ENCODE measurements at regions not wholly inside any gene's neighbourhood (a gene's known extent, or its start where the extent isn't known, plus 50 kb on each side); places are given as distances from the start of the nearest gene placed in this dataset.

DNA sequence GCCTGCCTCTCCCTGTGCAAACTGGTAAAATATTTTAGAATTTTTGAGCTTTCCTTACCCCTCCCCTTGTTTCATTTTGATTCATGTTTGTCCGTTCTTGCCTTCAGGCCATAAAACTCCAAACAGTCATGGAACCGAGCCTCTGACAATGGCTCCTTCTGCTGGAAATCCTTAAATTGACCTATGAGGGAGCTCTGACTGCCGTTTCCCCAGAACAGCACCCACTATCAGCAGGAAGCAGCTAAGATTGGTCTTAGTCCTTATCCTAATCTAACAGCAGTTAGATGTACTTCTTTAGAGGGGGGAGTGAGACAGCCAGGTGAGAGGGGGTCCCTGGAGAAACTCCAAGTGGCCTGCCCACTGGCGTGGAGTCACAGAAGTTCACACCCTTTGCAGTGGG, 106.7 kb downstream of the FAM174A start:
- H3K9me3 ChIP-seq (ENCODE audit: insufficient read depth, low read depth, low read length), result no peaks in the 10 kb centered on the region
- no peaks in the 10 kb centered on the region for H4K20me1 ChIP-seq (ENCODE audit: insufficient read depth, low read length, poor library complexity, severe bottlenecking)
- H3K4me2 ChIP-seq (ENCODE audit: low read depth, low read length, poor library complexity, severe bottlenecking), result no peak overlapping the region
- no peak overlapping the region for H3K9ac ChIP-seq (ENCODE audit: low read depth, low read length, poor library complexity, severe bottlenecking)
- TF ChIP-seq EZH2phosphoT487 (IDR thresholded peaks at IDR 0.05; ENCODE audit: borderline replicate concordance), result no peak
- TF ChIP-seq, protein P1, sequence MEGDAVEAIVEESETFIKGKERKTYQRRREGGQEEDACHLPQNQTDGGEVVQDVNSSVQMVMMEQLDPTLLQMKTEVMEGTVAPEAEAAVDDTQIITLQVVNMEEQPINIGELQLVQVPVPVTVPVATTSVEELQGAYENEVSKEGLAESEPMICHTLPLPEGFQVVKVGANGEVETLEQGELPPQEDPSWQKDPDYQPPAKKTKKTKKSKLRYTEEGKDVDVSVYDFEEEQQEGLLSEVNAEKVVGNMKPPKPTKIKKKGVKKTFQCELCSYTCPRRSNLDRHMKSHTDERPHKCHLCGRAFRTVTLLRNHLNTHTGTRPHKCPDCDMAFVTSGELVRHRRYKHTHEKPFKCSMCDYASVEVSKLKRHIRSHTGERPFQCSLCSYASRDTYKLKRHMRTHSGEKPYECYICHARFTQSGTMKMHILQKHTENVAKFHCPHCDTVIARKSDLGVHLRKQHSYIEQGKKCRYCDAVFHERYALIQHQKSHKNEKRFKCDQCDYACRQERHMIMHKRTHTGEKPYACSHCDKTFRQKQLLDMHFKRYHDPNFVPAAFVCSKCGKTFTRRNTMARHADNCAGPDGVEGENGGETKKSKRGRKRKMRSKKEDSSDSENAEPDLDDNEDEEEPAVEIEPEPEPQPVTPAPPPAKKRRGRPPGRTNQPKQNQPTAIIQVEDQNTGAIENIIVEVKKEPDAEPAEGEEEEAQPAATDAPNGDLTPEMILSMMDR (conservative IDR thresholded peaks at IDR 0.05; ENCODE audit: low read length), result no peak
- no peaks in the 10 kb centered on the region for H3K4me1 ChIP-seq (ENCODE audit: insufficient read depth, low read length, poor library complexity, severe bottlenecking)
- H3K79me2 ChIP-seq (ENCODE audit: insufficient read depth, low read length), result no peaks in the 10 kb centered on the region
- H3K9me2 ChIP-seq (replicated peaks; ENCODE audit: low read depth, low read length), result no peaks in the 10 kb centered on the region
- no peak overlapping the region for H3K4me3 ChIP-seq (ENCODE audit: low read length, poor library complexity, severe bottlenecking)
- H3F3A ChIP-seq (ENCODE audit: low read depth), result no peaks in the 10 kb centered on the region
- H2AFZ ChIP-seq (ENCODE audit: low read length), result no peak overlapping the region
- H3K36me3 ChIP-seq (ENCODE audit: insufficient read depth, low read length), result no peaks in the 10 kb centered on the region
- no peaks in the 10 kb centered on the region for H3K27me3 ChIP-seq (ENCODE audit: insufficient read depth, low read length, poor library complexity, severe bottlenecking)

DNA sequence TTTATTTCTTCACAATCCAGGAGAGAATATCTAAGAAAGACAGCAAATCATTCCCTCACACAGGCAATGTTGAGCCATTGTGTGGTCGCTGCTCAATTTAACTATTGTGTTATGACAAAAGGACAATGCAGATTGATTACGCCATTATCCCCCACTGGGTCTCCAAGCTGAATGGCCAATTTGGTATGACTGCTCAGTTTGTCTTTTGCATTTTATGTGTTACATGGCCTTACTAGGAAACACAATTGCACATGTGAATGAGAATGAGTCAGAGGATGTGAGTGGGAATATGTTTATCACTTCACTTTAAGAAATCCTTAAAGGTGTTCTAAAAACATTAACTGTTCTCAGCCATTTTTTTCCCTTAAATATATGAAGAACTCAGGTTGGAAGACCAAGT, 108.3 kb downstream of the FAM174A start:
- Histone ChIP-seq H3K4me3 (ENCODE audit: low read length, poor library complexity, severe bottlenecking) (no peak overlapping the region), H3K27me3 (ENCODE audit: insufficient read depth, low read length, poor library complexity, severe bottlenecking) (no peaks in the 10 kb centered on the region), H3K4me2 (ENCODE audit: low read depth, low read length, poor library complexity, severe bottlenecking) (no peak overlapping the region), H3K79me2 (ENCODE audit: insufficient read depth, low read length) (no peaks in the 10 kb centered on the region), H4K20me1 (ENCODE audit: insufficient read depth, low read length, poor library complexity, severe bottlenecking) (no peaks in the 10 kb centered on the region), H3K36me3 (ENCODE audit: insufficient read depth, low read length) (no peaks in the 10 kb centered on the region), H3K9me2 (replicated peaks; ENCODE audit: low read depth, low read length) (no peaks in the 10 kb centered on the region), H2AFZ (ENCODE audit: low read length) (no peak overlapping the region), H3K9me3 (ENCODE audit: insufficient read depth, low read depth, low read length) (no peaks in the 10 kb centered on the region), H3K9ac (ENCODE audit: low read depth, low read length, poor library complexity, severe bottlenecking) (no peak overlapping the region), H3K4me1 (ENCODE audit: insufficient read depth, low read length, poor library complexity, severe bottlenecking) (peaks cover 5% of the 10 kb centered on the region), H3F3A (ENCODE audit: low read depth) (no peaks in the 10 kb centered on the region)
- TF ChIP-seq EZH2phosphoT487 (IDR thresholded peaks at IDR 0.05; ENCODE audit: borderline replicate concordance), result no peak
- TF ChIP-seq, protein P1 (conservative IDR thresholded peaks at IDR 0.05; ENCODE audit: low read length), result no peak

DNA sequence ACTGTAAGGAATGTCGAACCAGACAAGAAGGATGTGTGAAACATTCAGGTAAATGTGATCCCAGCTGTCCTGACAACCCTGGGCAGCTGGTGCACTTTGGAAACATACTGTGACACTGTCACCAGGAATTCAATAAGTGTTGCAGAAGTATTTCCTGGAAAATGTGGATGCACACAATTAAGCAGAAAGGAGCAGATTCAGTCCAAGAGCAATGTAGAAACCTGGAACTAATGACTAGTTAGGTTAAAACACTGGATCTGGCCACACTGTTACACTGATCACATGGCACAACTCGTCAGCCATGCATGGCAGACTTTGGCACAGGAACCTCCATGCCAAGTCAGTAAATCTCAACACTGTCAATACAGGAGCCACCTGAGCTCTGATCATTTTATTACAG, 109.0 kb downstream of the FAM174A start:
- no peak for TF ChIP-seq EZH2phosphoT487 (IDR thresholded peaks at IDR 0.05; ENCODE audit: borderline replicate concordance)
- TF ChIP-seq, protein P1 (conservative IDR thresholded peaks at IDR 0.05; ENCODE audit: low read length), result no peak
- Histone ChIP-seq H3K9me3 (ENCODE audit: insufficient read depth, low read depth, low read length) (no peaks in the 10 kb centered on the region), H2AFZ (ENCODE audit: low read length) (no peak overlapping the region), H3K4me3 (ENCODE audit: low read length, poor library complexity, severe bottlenecking) (no peak overlapping the region), H3K27me3 (ENCODE audit: insufficient read depth, low read length, poor library complexity, severe bottlenecking) (no peaks in the 10 kb centered on the region), H3K9ac (ENCODE audit: low read depth, low read length, poor library complexity, severe bottlenecking) (no peak overlapping the region), H3K36me3 (ENCODE audit: insufficient read depth, low read length) (no peaks in the 10 kb centered on the region), H3K4me2 (ENCODE audit: low read depth, low read length, poor library complexity, severe bottlenecking) (no peak overlapping the region), H3K4me1 (ENCODE audit: insufficient read depth, low read length, poor library complexity, severe bottlenecking) (peaks cover 5% of the 10 kb centered on the region), H3K79me2 (ENCODE audit: insufficient read depth, low read length) (no peaks in the 10 kb centered on the region), H3K9me2 (replicated peaks; ENCODE audit: low read depth, low read length) (no peaks in the 10 kb centered on the region), H4K20me1 (ENCODE audit: insufficient read depth, low read length, poor library complexity, severe bottlenecking) (no peaks in the 10 kb centered on the region), H3F3A (ENCODE audit: low read depth) (no peaks in the 10 kb centered on the region)
